BJ (cell line): ENCODE measurements at regions not wholly inside any gene's neighbourhood (a gene's known extent, or its start where the extent isn't known, plus 50 kb on each side); places are given as distances from the start of the nearest gene placed in this dataset.

Experiments used
- CTCF ChIA-PET: fragments of 350-600 bp; formaldehyde crosslinking; extraction: SDS; loops from one replicate; lab custom pipeline; 2021; ENCODE audit warnings: antibody characterized with exemption, inconsistent platforms; lab: Yijun Ruan, JAX
- POLR2A ChIA-PET: fragments of 300-600 bp; sonication (Branson Sonifier 250); formaldehyde crosslinking; extraction: SDS; loops from one replicate; lab custom pipeline; 2021; ENCODE audit warnings: antibody characterized with exemption; lab: Charles Lee
- DNase-seq: peaks from one replicate; pipeline ENCODE4 v3.0.0-alpha.2; 2011; ENCODE audit warnings: low read depth
- H3K27me3 ChIP-seq: 2 replicates; pipeline ENCODE4 v1.6.0; 2011; ENCODE audit warnings: low read length; ENCODE audit not compliant: control insufficient read depth, insufficient read depth
- H3K36me3 ChIP-seq: 2 replicates; pipeline ENCODE4 v1.5.1; 2011; ENCODE audit warnings: low read length; ENCODE audit not compliant: control insufficient read depth, insufficient read depth
- H3K4me3 ChIP-seq: 2 replicates; pipeline ENCODE4 v1.5.1; 2011; ENCODE audit warnings: low read depth, mild to moderate bottlenecking, control low read depth, low read length
- TF ChIP-seq, protein P1 (sequence below): IDR thresholded peaks from 2 replicates; pipeline ENCODE4 v1.5.1; 2011; ENCODE audit warnings: low read depth, mild to moderate bottlenecking, control low read depth, inconsistent platforms, low read length, moderate library complexity; ENCODE audit not compliant: insufficient read depth

- no peak for DNase-seq
- Histone ChIP-seq H3K27me3 (no peaks in the 10 kb centered on the region), H3K4me3 (no peak overlapping the region), H3K36me3 (no peaks in the 10 kb centered on the region)
- TF ChIP-seq, protein P1, sequence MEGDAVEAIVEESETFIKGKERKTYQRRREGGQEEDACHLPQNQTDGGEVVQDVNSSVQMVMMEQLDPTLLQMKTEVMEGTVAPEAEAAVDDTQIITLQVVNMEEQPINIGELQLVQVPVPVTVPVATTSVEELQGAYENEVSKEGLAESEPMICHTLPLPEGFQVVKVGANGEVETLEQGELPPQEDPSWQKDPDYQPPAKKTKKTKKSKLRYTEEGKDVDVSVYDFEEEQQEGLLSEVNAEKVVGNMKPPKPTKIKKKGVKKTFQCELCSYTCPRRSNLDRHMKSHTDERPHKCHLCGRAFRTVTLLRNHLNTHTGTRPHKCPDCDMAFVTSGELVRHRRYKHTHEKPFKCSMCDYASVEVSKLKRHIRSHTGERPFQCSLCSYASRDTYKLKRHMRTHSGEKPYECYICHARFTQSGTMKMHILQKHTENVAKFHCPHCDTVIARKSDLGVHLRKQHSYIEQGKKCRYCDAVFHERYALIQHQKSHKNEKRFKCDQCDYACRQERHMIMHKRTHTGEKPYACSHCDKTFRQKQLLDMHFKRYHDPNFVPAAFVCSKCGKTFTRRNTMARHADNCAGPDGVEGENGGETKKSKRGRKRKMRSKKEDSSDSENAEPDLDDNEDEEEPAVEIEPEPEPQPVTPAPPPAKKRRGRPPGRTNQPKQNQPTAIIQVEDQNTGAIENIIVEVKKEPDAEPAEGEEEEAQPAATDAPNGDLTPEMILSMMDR = no peak
- ChIA-PET POLR2A (no interaction called here), CTCF (interaction anchor here (0.7 to 1.6 kb wide), 3 partner anchors 9 to 204 kb away, joined by 3 to 6 read pairs (median 4); no protein-coding TSS in a partner anchor)
These were observed 100.9 kb upstream of the RXFP1 start for GRCh38 chr4:158420782-158421181.

GRCh38 chr4:158422546-158422945, 99.1 kb upstream of the RXFP1 start:
- POLR2A ChIA-PET = no interaction called here
- CTCF ChIA-PET = no interaction called here
- Histone ChIP-seq H3K4me3 (no peak overlapping the region), H3K27me3 (no peaks in the 10 kb centered on the region), H3K36me3 (no peaks in the 10 kb centered on the region)
- no peak for DNase-seq
- TF ChIP-seq, protein P1 = no peak

DNA sequence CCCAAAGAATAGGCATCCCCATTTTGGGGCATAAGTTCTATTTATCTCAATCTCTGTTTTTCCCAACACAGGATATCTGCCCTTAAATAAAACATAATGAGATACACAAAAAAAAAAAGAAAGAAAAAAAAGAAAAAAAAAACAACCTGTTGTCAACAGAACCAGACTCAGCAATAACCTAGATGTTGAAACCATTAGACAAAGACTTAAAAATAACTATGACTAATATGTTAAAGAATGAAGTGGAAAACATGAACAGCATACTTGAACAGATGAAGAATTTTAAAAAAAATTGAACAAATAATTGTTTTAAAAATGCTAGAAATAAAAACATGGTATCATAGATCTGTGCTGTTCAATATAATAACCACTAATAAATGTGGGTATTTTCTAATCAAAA, 93.4 kb upstream of the RXFP1 start:
- POLR2A ChIA-PET = no interaction called here

GRCh38 chr4:158442736-158443135, 78.9 kb upstream of the RXFP1 start:
- POLR2A ChIA-PET = no interaction called here
- DNase-seq = no peak
- CTCF ChIA-PET = interaction anchor here (1.3 kb wide), 1 partner anchor 68 kb away, joined by 3 read pairs; no protein-coding TSS in a partner anchor
- Histone ChIP-seq H3K27me3 (no peaks in the 10 kb centered on the region), H3K36me3 (no peaks in the 10 kb centered on the region), H3K4me3 (no peak overlapping the region)
- TF ChIP-seq, protein P1 = no peak

More for the DNA sequence above, 93.4 kb upstream of the RXFP1 start:
- TF ChIP-seq, protein P1 = no peak
- H3K36me3 ChIP-seq = no peaks in the 10 kb centered on the region
- H3K27me3 ChIP-seq = no peaks in the 10 kb centered on the region
- no peak overlapping the region for H3K4me3 ChIP-seq
- CTCF ChIA-PET = interaction anchor here (1.6 kb wide), 1 partner anchor 9 kb away, joined by 6 read pairs; no protein-coding TSS in a partner anchor
- DNase-seq = peak; percentile 34

- Histone ChIP-seq H3K36me3 (no peaks in the 10 kb centered on the region), H3K4me3 (no peak overlapping the region), H3K27me3 (no peaks in the 10 kb centered on the region)
- TF ChIP-seq, protein P1 = no peak
- DNase-seq = no peak
- ChIA-PET POLR2A (no interaction called here), CTCF (interaction anchor here (0.7 kb wide), 1 partner anchor 34 kb away, joined by 3 read pairs; no protein-coding TSS in a partner anchor)
These were observed 78.0 kb upstream of the RXFP1 start for GRCh38 chr4:158443731-158444130.
